ENCODE measurements at regions not wholly inside any gene's neighbourhood (a gene's known extent, or its start where the extent isn't known, plus 50 kb on each side); places are given as distances from the start of the nearest gene placed in this dataset.

DNA sequence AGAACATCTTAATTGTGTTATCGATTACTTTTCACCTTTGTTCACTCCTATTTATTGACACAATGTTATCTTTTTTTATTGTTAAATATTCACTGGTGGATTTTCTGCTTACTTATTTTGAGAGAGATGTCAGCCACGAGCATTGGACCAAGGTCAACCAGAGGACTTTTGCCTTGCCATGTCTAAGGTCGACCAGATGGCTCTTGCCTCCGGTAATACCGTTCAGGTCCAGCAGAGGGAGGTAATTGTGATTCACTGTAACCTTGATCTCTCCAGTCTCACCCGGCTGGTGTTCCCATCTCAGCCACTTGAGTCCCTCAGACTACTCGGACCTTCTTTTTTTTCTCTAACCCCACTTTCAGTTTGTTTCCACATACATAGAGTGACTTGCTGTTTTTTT is 1438.1 kb downstream of the UQCRFS1 start:
- H3K4me3 ChIP-seq (ENCODE audit: low read depth, low read length), result no peak overlapping the region
- TF ChIP-seq POLR2A (IDR thresholded peaks at IDR 0.05; ENCODE audit: extremely low read depth, insufficient read length), result no peak
- TF ChIP-seq, protein P1, sequence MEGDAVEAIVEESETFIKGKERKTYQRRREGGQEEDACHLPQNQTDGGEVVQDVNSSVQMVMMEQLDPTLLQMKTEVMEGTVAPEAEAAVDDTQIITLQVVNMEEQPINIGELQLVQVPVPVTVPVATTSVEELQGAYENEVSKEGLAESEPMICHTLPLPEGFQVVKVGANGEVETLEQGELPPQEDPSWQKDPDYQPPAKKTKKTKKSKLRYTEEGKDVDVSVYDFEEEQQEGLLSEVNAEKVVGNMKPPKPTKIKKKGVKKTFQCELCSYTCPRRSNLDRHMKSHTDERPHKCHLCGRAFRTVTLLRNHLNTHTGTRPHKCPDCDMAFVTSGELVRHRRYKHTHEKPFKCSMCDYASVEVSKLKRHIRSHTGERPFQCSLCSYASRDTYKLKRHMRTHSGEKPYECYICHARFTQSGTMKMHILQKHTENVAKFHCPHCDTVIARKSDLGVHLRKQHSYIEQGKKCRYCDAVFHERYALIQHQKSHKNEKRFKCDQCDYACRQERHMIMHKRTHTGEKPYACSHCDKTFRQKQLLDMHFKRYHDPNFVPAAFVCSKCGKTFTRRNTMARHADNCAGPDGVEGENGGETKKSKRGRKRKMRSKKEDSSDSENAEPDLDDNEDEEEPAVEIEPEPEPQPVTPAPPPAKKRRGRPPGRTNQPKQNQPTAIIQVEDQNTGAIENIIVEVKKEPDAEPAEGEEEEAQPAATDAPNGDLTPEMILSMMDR (IDR thresholded peaks at IDR 0.05; ENCODE audit: low read depth, low read length), result peak; percentile 41
- DNase-seq (ENCODE audit: low read depth), result peak; percentile 58

GRCh38 chr19:27774337-27774736 is 1438.6 kb downstream of the UQCRFS1 start:
- TF ChIP-seq MYC (IDR thresholded peaks at IDR 0.05; ENCODE audit: low read depth, low read length), result no peak
- TF ChIP-seq, protein P1 (IDR thresholded peaks at IDR 0.05; ENCODE audit: low read depth, low read length), result peak; percentile 16
- no peak overlapping the region for H3K4me3 ChIP-seq (ENCODE audit: low read depth, low read length)
- peak; percentile 20 for DNase-seq (ENCODE audit: low read depth)

DNA sequence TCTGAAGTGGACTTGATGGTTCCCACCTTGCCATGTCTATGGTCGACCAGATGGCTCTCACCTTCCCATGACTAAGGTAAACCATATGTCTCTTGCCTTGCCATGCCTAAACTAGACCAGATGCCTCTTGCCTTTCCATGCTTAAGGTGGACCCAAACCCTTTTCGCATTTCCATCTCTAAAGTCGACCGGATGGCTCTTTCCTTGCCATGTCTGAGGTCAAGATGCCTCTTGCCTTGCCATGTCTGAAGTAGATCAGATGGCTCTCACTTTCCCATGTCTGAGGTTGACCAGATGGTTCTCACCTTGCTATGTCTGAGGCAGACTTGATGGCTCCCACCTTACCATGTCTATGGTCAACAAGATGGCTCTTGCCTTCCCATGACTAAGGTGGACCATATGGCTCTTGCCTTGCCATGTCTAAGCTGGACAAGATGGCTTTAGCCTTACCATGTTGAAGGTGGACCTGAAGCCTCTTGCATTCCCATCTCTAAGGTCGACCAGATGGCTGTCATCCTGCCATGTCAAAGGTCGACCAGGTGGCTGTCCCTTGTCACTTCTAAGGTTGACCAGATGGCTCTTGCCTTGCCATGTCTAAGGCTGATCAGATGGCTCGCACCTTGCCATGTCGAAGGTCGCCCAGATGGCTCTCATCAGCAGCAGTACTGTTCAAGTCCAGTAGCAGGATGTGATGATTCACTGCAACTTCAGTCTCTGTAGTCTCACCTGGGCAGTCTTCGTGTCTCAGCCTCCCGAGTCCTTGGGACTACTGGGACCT is 1439.4 kb downstream of the UQCRFS1 start:
- no peak for DNase-seq (ENCODE audit: low read depth)
- no peak for TF ChIP-seq POLR2A (IDR thresholded peaks at IDR 0.05; ENCODE audit: extremely low read depth, insufficient read length)
- TF ChIP-seq, protein P1 (IDR thresholded peaks at IDR 0.05; ENCODE audit: low read depth, low read length), result no peak
- no peak for TF ChIP-seq MYC (IDR thresholded peaks at IDR 0.05; ENCODE audit: low read depth, low read length)
- no peak for TF ChIP-seq MAX (IDR thresholded peaks at IDR 0.05; ENCODE audit: low read depth, low read length)
- no peak overlapping the region for H3K4me3 ChIP-seq (ENCODE audit: low read depth, low read length)

DNA sequence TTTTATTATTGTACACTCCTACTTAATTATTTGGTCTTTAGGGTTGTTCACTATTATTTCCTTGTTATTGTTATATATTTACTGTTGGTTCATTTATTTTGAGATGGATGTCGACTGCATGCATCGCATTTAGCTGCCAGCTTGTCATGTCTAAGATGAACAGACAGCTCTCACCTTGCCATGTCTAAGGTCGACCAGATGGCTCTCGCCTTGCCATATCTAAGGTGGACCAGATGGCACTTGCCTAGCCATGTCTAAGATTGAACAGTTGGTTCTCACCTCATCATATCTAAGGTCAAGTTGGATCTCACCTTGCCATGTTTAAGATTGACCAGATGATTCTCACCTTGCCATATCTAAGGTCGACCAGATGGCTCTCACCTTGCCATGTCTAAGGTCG is 1440.9 kb downstream of the UQCRFS1 start:
- TF ChIP-seq MAX (IDR thresholded peaks at IDR 0.05; ENCODE audit: low read depth, low read length), result no peak
- no peak for TF ChIP-seq POLR2A (IDR thresholded peaks at IDR 0.05; ENCODE audit: extremely low read depth, insufficient read length)
- TF ChIP-seq MYC (IDR thresholded peaks at IDR 0.05; ENCODE audit: low read depth, low read length), result no peak
- TF ChIP-seq, protein P1 (IDR thresholded peaks at IDR 0.05; ENCODE audit: low read depth, low read length), result no peak

GRCh38 chr19:27770095-27770494 is 1442.9 kb downstream of the UQCRFS1 start:
- TF ChIP-seq MYC (IDR thresholded peaks at IDR 0.05; ENCODE audit: low read depth, low read length), result no peak
- TF ChIP-seq, protein P1 (IDR thresholded peaks at IDR 0.05; ENCODE audit: low read depth, low read length), result no peak
- TF ChIP-seq POLR2A (IDR thresholded peaks at IDR 0.05; ENCODE audit: extremely low read depth, insufficient read length), result no peak
- TF ChIP-seq MAX (IDR thresholded peaks at IDR 0.05; ENCODE audit: low read depth, low read length), result no peak
- H3K4me3 ChIP-seq (ENCODE audit: low read depth, low read length), result no peak overlapping the region
- DNase-seq (ENCODE audit: low read depth), result no peak

More for the DNA sequence above, 1440.9 kb downstream of the UQCRFS1 start:
- no peak overlapping the region for H3K4me3 ChIP-seq (ENCODE audit: low read depth, low read length)
- no peak for DNase-seq (ENCODE audit: low read depth)

DNA sequence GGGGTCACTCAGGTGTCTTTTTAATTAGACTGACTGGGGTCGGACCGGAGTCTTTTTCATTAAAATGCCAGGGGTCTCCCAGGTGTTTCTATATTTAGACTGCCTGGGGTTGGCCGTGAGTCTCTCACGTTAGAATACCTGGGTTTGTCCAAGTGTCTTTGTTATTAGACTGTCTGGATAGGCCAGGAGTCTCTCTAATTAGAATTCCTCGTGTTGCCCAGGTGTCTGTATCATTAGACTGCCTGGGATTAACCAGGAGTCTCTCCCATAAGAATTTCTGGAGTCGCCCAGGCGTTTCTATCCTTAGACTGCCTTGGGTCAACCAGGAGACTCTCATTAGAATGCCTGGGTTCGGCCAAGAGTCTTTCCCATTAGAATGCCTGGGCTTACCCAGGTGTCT is 1445.7 kb downstream of the UQCRFS1 start:
- TF ChIP-seq POLR2A (IDR thresholded peaks at IDR 0.05; ENCODE audit: extremely low read depth, insufficient read length) (no peak), MYC (IDR thresholded peaks at IDR 0.05; ENCODE audit: low read depth, low read length) (no peak), MAX (IDR thresholded peaks at IDR 0.05; ENCODE audit: low read depth, low read length) (no peak)
- TF ChIP-seq, protein P1 (IDR thresholded peaks at IDR 0.05; ENCODE audit: low read depth, low read length), result no peak
- no peak for DNase-seq (ENCODE audit: low read depth)
- H3K4me3 ChIP-seq (ENCODE audit: low read depth, low read length), result no peak overlapping the region
